HCT116 (cell line): ENCODE measurements at regions not wholly inside any gene's neighbourhood (a gene's known extent, or its start where the extent isn't known, plus 50 kb on each side); places are given as distances from the start of the nearest gene placed in this dataset.

Experiments used
- CEBPB ChIP-seq: IDR thresholded peaks from 2 replicates; pipeline ENCODE4 v1.6.1; 2012; ENCODE audit warnings: low read depth
- CTCF ChIP-seq, 3 experiments: fragments of 200-600 bp in 1 of 3; sonication (generic) in 1 of 3; IDR thresholded peaks in 2 of 3; conservative IDR thresholded peaks in 1 of 3; 2 replicates each; pipeline ENCODE4 v1.5.1; 2012 to 2017; ENCODE audit warnings: low read depth in 2 of 3, low read length in 2 of 3, antibody characterized with exemption in 1 of 3, borderline replicate concordance in 1 of 3, control low read depth in 1 of 3, mild to moderate bottlenecking in 1 of 3, mixed read lengths in 1 of 3, mixed run types in 1 of 3, moderate library complexity in 1 of 3; ENCODE audit not compliant: insufficient read depth in 1 of 3
- ELF1 ChIP-seq: IDR thresholded peaks from 2 replicates; pipeline ENCODE4 v1.6.1; 2012; ENCODE audit warnings: low read depth, borderline replicate concordance
- EZH2 ChIP-seq: fragments of 200-600 bp; sonication (generic); IDR thresholded peaks from 2 replicates; pipeline ENCODE4 v1.6.1; 2017; ENCODE audit warnings: antibody characterized with exemption, mixed run types
- EZH2phosphoT487 ChIP-seq: fragments of 200-600 bp; IDR thresholded peaks from 2 replicates; pipeline ENCODE4 v1.6.1; 2018; ENCODE audit warnings: antibody characterized with exemption, borderline replicate concordance
- FOSL1 ChIP-seq: IDR thresholded peaks from 2 replicates; pipeline ENCODE4 v1.6.1; 2012; ENCODE audit warnings: low read depth
- MAX ChIP-seq: IDR thresholded peaks from 2 replicates; pipeline ENCODE4 v1.6.1; 2012
- POLR2A ChIP-seq: IDR thresholded peaks from 2 replicates; pipeline ENCODE4 v1.7.0; 2011; ENCODE audit warnings: borderline replicate concordance; ENCODE audit not compliant: insufficient read depth, insufficient read length; ENCODE audit errors: extremely low read depth
- POLR2AphosphoS5 ChIP-seq: IDR thresholded peaks from 2 replicates; pipeline ENCODE4 v1.6.1; 2011; ENCODE audit warnings: mild to moderate bottlenecking, low read depth, low read length, moderate library complexity
- RAD21 ChIP-seq: IDR thresholded peaks from 2 replicates; pipeline ENCODE4 v1.6.1; 2012; ENCODE audit warnings: low read depth, mild to moderate bottlenecking
- REST ChIP-seq: IDR thresholded peaks from 2 replicates; pipeline ENCODE4 v1.6.1; 2012; ENCODE audit warnings: low read depth
- SIN3A ChIP-seq: IDR thresholded peaks from 2 replicates; pipeline ENCODE4 v1.6.1; 2012; ENCODE audit warnings: low read depth
- YY1 ChIP-seq: IDR thresholded peaks from 2 replicates; pipeline ENCODE4 v1.6.1; 2011; ENCODE audit warnings: low read length, low read depth, moderate library complexity, mild to moderate bottlenecking; ENCODE audit not compliant: insufficient replicate concordance; ENCODE audit errors: extremely low read depth
- ZNF274 ChIP-seq: fragments of 200-500 bp; sonication (Bioruptor generic); IDR thresholded peaks from 2 replicates; pipeline ENCODE4 v1.6.1; 2014; ENCODE audit warnings: mild to moderate bottlenecking, low read depth, low read length, inconsistent platforms

- TF ChIP-seq EZH2phosphoT487 = no peak
- no peak for TF ChIP-seq CTCF (IDR thresholded peaks at IDR 0.05 in 2 of 3, conservative IDR thresholded peaks at IDR 0.05 in 1 of 3; ENCODE audit: borderline replicate concordance in 1 of 3, insufficient read depth in 1 of 3, low read depth in 2 of 3, low read length in 2 of 3)
- no peak for TF ChIP-seq POLR2AphosphoS5
- TF ChIP-seq ELF1 = no peak
- TF ChIP-seq FOSL1 = no peak
- no peak for TF ChIP-seq YY1
- no peak for TF ChIP-seq ZNF274
- no peak for TF ChIP-seq EZH2
- no peak for TF ChIP-seq RAD21
- no peak for TF ChIP-seq SIN3A
- no peak for TF ChIP-seq CEBPB
- no peak for TF ChIP-seq POLR2A
- no peak for TF ChIP-seq REST
- TF ChIP-seq MAX = no peak
These were observed 295.6 kb downstream of the CASP12 start for GRCh38 chr11:104602643-104603042.
